Endothelial cell of umbilical vein (primary cell): ENCODE measurements at regions not wholly inside any gene's neighbourhood (a gene's known extent, or its start where the extent isn't known, plus 50 kb on each side); places are given as distances from the start of the nearest gene placed in this dataset.

Experiments used
- BruUV-seq: library from RNA; stranded (reverse); fragments of 400-500 nt; replicated peaks from 2 replicates; lab custom pipeline; 2021; lab: Mats Ljungman, UMichigan
- CTCF ChIA-PET: fragments of 300-600, 350-600 bp; sonication (Branson Sonifier 250); formaldehyde crosslinking; loops from one replicate; lab custom pipeline; 2021; ENCODE audit warnings: antibody characterized with exemption, inconsistent platforms; lab: Charles Lee
- POLR2A ChIA-PET: fragments of 300-600, 350-600 bp; sonication (Branson Sonifier 250); formaldehyde crosslinking; loops from one replicate; lab custom pipeline; 2021; ENCODE audit warnings: antibody characterized with exemption, inconsistent platforms; lab: Charles Lee
- DNase-seq: peaks from one replicate; pipeline ENCODE4 v3.0.0-alpha.2; 2011; ENCODE audit warnings: low read depth, low spot score
- FAIRE-seq: peaks from 2 replicates; lab custom pipeline; 2011; peaks lifted over from hg19 to GRCh38; lab: Jason Lieb, UNC
- H2AFZ ChIP-seq: 2 replicates; pipeline ENCODE4 v1.6.0; 2012; ENCODE audit warnings: low read depth, low read length, control low read depth, inconsistent platforms
- H3K27ac ChIP-seq: 2 replicates; pipeline ENCODE4 v1.5.1; 2011; ENCODE audit warnings: low read depth, mild to moderate bottlenecking, control low read depth, low read length, moderate library complexity; ENCODE audit not compliant: insufficient read depth
- H3K27me3 ChIP-seq, 2 experiments: 2 replicates each; pipeline versions ENCODE4 v1.6.0 to v1.6.1; 2011; ENCODE audit warnings: low read length in 2 of 2, mixed read lengths in 1 of 2; ENCODE audit not compliant: control insufficient read depth in 2 of 2, insufficient read depth in 2 of 2
- H3K36me3 ChIP-seq, 2 experiments: 2 replicates in 1 of 2; 3 replicates in 1 of 2; pipeline ENCODE4 v1.5.1; 2011; ENCODE audit warnings: low read length in 2 of 2, mild to moderate bottlenecking in 1 of 2, moderate library complexity in 1 of 2; ENCODE audit not compliant: control insufficient read depth in 2 of 2, insufficient read depth in 2 of 2; ENCODE audit errors: extremely low read depth in 1 of 2
- H3K4me1 ChIP-seq: 3 replicates; pipeline ENCODE4 v1.5.1; 2011; ENCODE audit warnings: mild to moderate bottlenecking, low read length; ENCODE audit not compliant: control insufficient read depth, insufficient read depth; ENCODE audit errors: extremely low read depth
- H3K4me2 ChIP-seq: 2 replicates; pipeline ENCODE4 v1.6.1; 2011; ENCODE audit warnings: low read length, control low read depth, mixed read lengths; ENCODE audit not compliant: insufficient read depth
- H3K4me3 ChIP-seq, 3 experiments: fragments of 200-600 bp in 1 of 3; sonication (generic), shearing (Covaris generic) in 1 of 3; replicated peaks in 1 of 3; 2 replicates each; pipeline ENCODE4 v1.5.1; 2011 to 2016; ENCODE audit warnings: control low read depth in 3 of 3, low read length in 3 of 3, mild to moderate bottlenecking in 2 of 3, inconsistent platforms in 1 of 3, low read depth in 1 of 3, moderate library complexity in 1 of 3; ENCODE audit not compliant: insufficient read depth in 1 of 3
- H3K79me2 ChIP-seq: 2 replicates; pipeline ENCODE4 v1.6.0; 2012; ENCODE audit warnings: low read length, inconsistent platforms; ENCODE audit not compliant: control insufficient read depth, insufficient read depth
- H3K9ac ChIP-seq: replicated peaks from 2 replicates; pipeline ENCODE3; 2011; ENCODE audit warnings: low read length, control low read depth; ENCODE audit not compliant: insufficient read depth; ENCODE audit errors: extremely low read depth
- H3K9me1 ChIP-seq: replicated peaks from 3 replicates; pipeline ENCODE4 v1.6.0; 2011; ENCODE audit warnings: mild to moderate bottlenecking, low read length; ENCODE audit not compliant: control insufficient read depth, insufficient read depth; ENCODE audit errors: extremely low read depth
- H3K9me3 ChIP-seq: replicated peaks from 2 replicates; pipeline ENCODE4 v1.5.1; 2012; ENCODE audit warnings: low read length, inconsistent platforms; ENCODE audit not compliant: control insufficient read depth, insufficient read depth
- H4K20me1 ChIP-seq: replicated peaks from 2 replicates; pipeline ENCODE3; 2011; ENCODE audit warnings: mild to moderate bottlenecking, low read length; ENCODE audit not compliant: control insufficient read depth, insufficient read depth; ENCODE audit errors: extremely low read depth
- EZH2 ChIP-seq: IDR thresholded peaks from 2 replicates; pipeline ENCODE4 v1.6.1; 2012; ENCODE audit warnings: borderline replicate concordance, low read depth, mild to moderate bottlenecking, moderate library complexity, low read length, inconsistent platforms; ENCODE audit not compliant: severe bottlenecking
- JUN ChIP-seq: IDR thresholded peaks from 2 replicates; pipeline ENCODE4 v1.6.1; 2011; ENCODE audit warnings: borderline replicate concordance, low read depth; ENCODE audit not compliant: insufficient read length, insufficient read depth
- MYC ChIP-seq: IDR thresholded peaks from one replicate; pipeline ENCODE4 v1.6.1; 2011; ENCODE audit warnings: mild to moderate bottlenecking, low read depth, low read length
- POLR2AphosphoS5 ChIP-seq: IDR thresholded peaks from 2 replicates; pipeline ENCODE4 v1.6.1; 2012; ENCODE audit warnings: low read depth, mild to moderate bottlenecking, control low read depth, low read length, moderate library complexity; ENCODE audit not compliant: insufficient read depth
- dilution Hi-C: fragments of 300-500 bp; cut with MboI; formaldehyde crosslinking; loops from one replicate; pipeline ENCODE4 v1.15.0; 2019; ENCODE audit warnings: low sequenced_read_pairs; ENCODE audit not compliant: extremely low pct_ligation_motif_present
- intact Hi-C: fragments of 100-400 bp; cut with micrococcal nuclease; formaldehyde crosslinking; loops from one replicate; pipeline ENCODE4 v1.10.0; 2022
- TF ChIP-seq, protein P1 (sequence below): IDR thresholded peaks from 2 replicates; pipeline ENCODE4 v1.6.1; 2011; ENCODE audit not compliant: insufficient read depth, insufficient read length
- TF ChIP-seq, protein P2 (sequence below), 2 donors: IDR thresholded peaks; 1 replicate in 1 of 2; 2 replicates in 1 of 2; pipeline ENCODE4 v1.5.1; 2011; ENCODE audit warnings: low read length in 2 of 2, mild to moderate bottlenecking in 2 of 2, moderate library complexity in 2 of 2, control low read depth in 1 of 2, inconsistent platforms in 1 of 2, low read depth in 1 of 2; ENCODE audit not compliant: insufficient read depth in 1 of 2; ENCODE audit errors: extremely low read depth in 1 of 2

DNA sequence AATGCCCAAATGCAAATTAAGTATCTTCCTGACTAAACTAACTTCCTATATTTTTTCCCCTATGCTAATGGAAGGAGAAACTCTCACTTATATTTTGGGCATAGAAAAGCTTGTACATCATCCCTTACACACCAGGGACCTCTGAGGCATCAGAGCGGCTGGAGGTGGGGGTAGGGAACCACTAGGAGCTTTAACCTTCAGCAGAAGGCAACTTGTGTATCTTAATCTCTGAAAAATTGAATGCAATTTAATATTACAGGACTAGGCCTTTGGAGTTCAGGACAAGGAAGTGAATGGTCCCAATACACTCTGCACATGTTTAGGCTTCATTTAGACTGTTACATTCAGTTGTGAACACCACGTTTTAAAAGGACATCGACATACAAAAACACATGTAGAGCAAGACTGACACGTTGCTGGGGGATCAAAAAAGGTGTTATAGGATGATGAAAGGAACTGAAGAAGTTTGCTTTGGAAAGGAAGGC, 85.9 kb downstream of the NAV1 start:
- BruUV-seq, result no TSS peak
- peaks cover 3% of the 10 kb centered on the region for H3K4me1 ChIP-seq
- TF ChIP-seq JUN (no peak), EZH2 (no peak), MYC (no peak), POLR2AphosphoS5 (no peak)
- TF ChIP-seq, protein P1, sequence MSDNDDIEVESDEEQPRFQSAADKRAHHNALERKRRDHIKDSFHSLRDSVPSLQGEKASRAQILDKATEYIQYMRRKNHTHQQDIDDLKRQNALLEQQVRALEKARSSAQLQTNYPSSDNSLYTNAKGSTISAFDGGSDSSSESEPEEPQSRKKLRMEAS, result no peak
- TF ChIP-seq, protein P2, sequence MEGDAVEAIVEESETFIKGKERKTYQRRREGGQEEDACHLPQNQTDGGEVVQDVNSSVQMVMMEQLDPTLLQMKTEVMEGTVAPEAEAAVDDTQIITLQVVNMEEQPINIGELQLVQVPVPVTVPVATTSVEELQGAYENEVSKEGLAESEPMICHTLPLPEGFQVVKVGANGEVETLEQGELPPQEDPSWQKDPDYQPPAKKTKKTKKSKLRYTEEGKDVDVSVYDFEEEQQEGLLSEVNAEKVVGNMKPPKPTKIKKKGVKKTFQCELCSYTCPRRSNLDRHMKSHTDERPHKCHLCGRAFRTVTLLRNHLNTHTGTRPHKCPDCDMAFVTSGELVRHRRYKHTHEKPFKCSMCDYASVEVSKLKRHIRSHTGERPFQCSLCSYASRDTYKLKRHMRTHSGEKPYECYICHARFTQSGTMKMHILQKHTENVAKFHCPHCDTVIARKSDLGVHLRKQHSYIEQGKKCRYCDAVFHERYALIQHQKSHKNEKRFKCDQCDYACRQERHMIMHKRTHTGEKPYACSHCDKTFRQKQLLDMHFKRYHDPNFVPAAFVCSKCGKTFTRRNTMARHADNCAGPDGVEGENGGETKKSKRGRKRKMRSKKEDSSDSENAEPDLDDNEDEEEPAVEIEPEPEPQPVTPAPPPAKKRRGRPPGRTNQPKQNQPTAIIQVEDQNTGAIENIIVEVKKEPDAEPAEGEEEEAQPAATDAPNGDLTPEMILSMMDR (IDR thresholded peaks at IDR 0.05; ENCODE audit: extremely low read depth in 1 of 2, insufficient read depth in 1 of 2, low read depth in 1 of 2, low read length in 2 of 2), result no peak
- no peaks in the 10 kb centered on the region for H3K36me3 ChIP-seq
- no peak overlapping the region for H2AFZ ChIP-seq
- H3K9me1 ChIP-seq, result no peaks in the 10 kb centered on the region
- no peak overlapping the region for H3K27ac ChIP-seq
- FAIRE-seq (no peak), DNase-seq (no peak)
- no peaks in the 10 kb centered on the region for H3K9me3 ChIP-seq
- dilution Hi-C loops (no loop called here), intact Hi-C loops (no loop called here)
- POLR2A ChIA-PET, result no interaction called here
- peaks cover 15% of the 10 kb centered on the region for H3K79me2 ChIP-seq
- no peak overlapping the region for H3K4me3 ChIP-seq
- H3K9ac ChIP-seq, result no peak overlapping the region
- H3K4me2 ChIP-seq, result no peak overlapping the region
- no peaks in the 10 kb centered on the region for H3K27me3 ChIP-seq
- CTCF ChIA-PET, result interaction anchor here (1.2 to 2.6 kb wide), 7 partner anchors 11 to 79 kb away, joined by 3 to 13 read pairs (median 4); no protein-coding TSS in a partner anchor
- no peaks in the 10 kb centered on the region for H4K20me1 ChIP-seq
